Right atrium auricular region (tissue), 2 donors: ENCODE measurements at regions not wholly inside any gene's neighbourhood (a gene's known extent, or its start where the extent isn't known, plus 50 kb on each side); places are given as distances from the start of the nearest gene placed in this dataset.

Experiments used
- DNase-seq: peaks from one replicate; pipeline ENCODE4 v3.0.0-alpha.2; 2019; ENCODE audit warnings: low spot score
- H3K27ac ChIP-seq, 2 donors: fragments of 200-600 bp; sonication (generic); 1 replicate in 1 of 2; 2 replicates in 1 of 2; pipeline ENCODE4 v1.5.1; 2016 to 2019
- H3K27me3 ChIP-seq, 2 donors: fragments of 200-600 bp; sonication (generic); one replicate each; pipeline versions ENCODE4 v1.5.1 to v1.6.0; 2017 to 2019
- H3K36me3 ChIP-seq: fragments of 200-600 bp; sonication (generic); one replicate; pipeline ENCODE4 v1.5.1; 2016
- H3K4me1 ChIP-seq, 2 donors: fragments of 200-600 bp; sonication (generic); one replicate each; pipeline versions ENCODE4 v1.5.1 to v1.6.0; 2017 to 2019
- H3K4me3 ChIP-seq, 2 donors: fragments of 200-600 bp; sonication (generic); 1 replicate in 1 of 2; 2 replicates in 1 of 2; pipeline ENCODE4 v1.5.1; 2017 to 2019; ENCODE audit warnings: mild to moderate bottlenecking in 1 of 2, moderate library complexity in 1 of 2
- H3K9me3 ChIP-seq, 2 donors: fragments of 200-600 bp; sonication (generic); one replicate each; pipeline ENCODE4 v1.5.1; 2019
- TF ChIP-seq, protein P1 (sequence below), 2 donors: fragments of 200-600 bp; sonication (generic); IDR thresholded peaks; one replicate each; pipeline ENCODE4 v1.5.1; 2019; ENCODE audit warnings: antibody characterized with exemption in 2 of 2

DNA sequence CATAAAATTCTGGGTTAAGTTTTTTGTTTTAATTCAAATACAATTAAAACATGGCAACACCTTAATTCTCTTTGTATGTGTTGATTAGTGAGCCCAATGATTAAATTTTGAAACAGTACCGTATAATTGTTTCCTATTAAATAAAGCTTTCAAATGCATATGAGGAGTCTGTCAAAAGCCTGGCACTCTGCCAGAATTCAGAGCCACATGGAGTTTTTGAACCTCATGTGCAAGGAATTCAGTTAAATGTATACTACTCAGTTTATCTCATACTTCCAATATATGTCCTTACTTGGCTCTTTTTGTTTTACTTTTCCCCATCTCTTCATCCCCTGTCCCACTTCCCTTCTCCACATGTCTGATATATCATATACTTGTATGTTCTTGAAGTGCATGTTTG, 165.6 kb upstream of the FAM3C start:
- H3K27ac ChIP-seq: no peak overlapping the region
- no peak overlapping the region for H3K4me3 ChIP-seq
- no peak for DNase-seq
- no peaks in the 10 kb centered on the region for H3K4me1 ChIP-seq
- H3K36me3 ChIP-seq: no peaks in the 10 kb centered on the region
- TF ChIP-seq, protein P1, sequence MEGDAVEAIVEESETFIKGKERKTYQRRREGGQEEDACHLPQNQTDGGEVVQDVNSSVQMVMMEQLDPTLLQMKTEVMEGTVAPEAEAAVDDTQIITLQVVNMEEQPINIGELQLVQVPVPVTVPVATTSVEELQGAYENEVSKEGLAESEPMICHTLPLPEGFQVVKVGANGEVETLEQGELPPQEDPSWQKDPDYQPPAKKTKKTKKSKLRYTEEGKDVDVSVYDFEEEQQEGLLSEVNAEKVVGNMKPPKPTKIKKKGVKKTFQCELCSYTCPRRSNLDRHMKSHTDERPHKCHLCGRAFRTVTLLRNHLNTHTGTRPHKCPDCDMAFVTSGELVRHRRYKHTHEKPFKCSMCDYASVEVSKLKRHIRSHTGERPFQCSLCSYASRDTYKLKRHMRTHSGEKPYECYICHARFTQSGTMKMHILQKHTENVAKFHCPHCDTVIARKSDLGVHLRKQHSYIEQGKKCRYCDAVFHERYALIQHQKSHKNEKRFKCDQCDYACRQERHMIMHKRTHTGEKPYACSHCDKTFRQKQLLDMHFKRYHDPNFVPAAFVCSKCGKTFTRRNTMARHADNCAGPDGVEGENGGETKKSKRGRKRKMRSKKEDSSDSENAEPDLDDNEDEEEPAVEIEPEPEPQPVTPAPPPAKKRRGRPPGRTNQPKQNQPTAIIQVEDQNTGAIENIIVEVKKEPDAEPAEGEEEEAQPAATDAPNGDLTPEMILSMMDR (IDR thresholded peaks at IDR 0.05): no peak
- H3K9me3 ChIP-seq: no peaks in the 10 kb centered on the region
- no peaks in the 10 kb centered on the region for H3K27me3 ChIP-seq

DNA sequence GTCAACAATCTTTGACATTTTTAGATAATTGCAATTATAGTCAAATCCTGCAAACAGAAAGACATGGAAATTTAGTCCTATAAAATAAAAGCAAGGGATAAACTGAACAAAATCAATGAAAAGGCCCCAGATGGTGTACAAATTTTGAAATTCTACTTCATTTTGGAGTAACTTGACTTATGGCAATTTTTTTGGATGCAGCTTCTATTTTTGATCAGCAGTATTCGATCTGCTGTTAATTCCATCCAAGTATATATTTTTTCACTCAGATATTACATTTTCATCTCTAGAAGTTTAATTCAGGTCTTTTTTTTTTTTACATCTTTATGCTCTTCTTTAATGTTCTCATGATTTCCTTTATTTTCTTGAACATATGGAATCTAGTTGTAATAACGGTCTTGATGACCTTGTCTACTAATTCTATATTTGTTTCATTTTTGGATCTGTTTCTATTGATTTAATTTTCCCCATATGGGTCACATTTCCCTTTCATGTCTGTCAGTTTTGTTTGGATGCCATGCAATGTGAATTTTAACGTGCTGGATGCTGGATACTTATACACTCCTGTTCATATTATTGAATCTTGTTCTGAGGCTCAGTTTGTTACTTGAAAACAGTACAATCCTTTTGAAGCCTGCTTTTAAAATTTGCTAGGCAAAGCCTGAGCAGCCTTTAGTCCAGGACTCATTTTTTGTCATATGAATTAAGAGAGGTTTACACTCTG, 164.3 kb upstream of the FAM3C start:
- H3K9me3 ChIP-seq: no peaks in the 10 kb centered on the region

DNA sequence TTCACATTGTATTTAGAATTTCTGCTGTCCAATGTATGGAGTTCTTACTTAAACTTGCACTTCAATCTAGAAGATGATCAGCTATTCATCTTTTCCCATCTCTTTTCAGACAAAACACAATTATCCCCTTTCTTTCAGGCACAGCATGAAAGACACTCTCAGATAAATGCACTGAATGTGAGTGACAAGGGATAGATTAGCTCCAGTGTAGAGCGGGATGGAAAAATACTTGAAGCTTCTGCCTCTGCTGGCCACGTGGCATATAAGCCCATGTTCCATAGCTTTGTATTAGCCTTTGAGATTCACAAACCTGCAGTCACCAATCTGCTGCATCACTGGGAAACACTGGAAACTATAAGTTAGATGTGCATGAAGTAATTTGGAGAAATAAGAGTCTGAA, 162.2 kb upstream of the FAM3C start:
- Histone ChIP-seq H3K9me3 (no peaks in the 10 kb centered on the region), H3K4me3 (no peak overlapping the region), H3K27me3 (no peaks in the 10 kb centered on the region), H3K36me3 (no peaks in the 10 kb centered on the region), H3K4me1 (no peaks in the 10 kb centered on the region), H3K27ac (no peak overlapping the region)
- TF ChIP-seq, protein P1 (IDR thresholded peaks at IDR 0.05): no peak
- no peak for DNase-seq

More for the DNA sequence above, 164.3 kb upstream of the FAM3C start:
- Histone ChIP-seq H3K36me3 (no peaks in the 10 kb centered on the region), H3K4me1 (no peaks in the 10 kb centered on the region), H3K27ac (no peak overlapping the region), H3K4me3 (no peak overlapping the region), H3K27me3 (no peaks in the 10 kb centered on the region)
- DNase-seq: no peak
- TF ChIP-seq, protein P1 (IDR thresholded peaks at IDR 0.05): no peak

DNA sequence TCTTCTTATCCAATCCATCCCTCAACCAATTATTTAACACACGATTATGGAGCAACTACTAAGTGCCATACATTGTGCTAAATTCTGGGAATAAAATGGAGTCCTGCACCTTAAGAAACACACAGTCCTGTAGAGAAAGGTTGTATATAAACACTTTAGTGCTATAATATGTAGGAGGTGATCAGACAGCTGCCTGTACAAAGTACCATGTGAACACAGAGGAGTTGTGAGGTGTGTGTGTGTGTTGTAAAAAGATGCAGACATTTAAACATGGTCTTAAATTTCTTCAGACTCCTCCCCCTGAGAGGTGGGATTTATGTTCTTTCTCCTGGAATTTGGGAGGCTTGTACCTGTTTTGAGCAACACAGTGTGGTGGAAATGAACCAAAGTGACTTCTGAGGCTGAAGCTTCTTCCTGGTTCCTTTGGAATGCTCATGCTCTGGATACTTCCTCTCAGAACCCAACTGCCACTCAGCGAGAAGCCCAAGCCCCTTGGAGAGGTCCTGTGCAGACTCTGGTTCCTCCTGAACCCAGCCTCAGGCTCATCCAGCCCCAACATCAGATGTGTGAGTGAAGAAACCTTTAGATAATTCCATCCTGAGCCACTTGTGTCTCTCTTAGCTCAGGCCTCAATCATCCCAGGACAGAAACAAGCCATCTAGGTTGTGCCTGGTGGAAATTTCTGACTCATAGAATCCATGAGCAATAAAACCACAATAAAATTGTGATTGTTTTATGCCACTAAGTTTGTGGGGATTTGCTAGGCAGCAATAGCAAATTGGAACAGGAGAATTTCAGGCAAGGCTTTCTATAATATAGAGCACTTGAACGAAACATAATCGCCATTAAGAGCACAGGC, 161.2 kb upstream of the FAM3C start:
- Histone ChIP-seq H3K4me1 (no peaks in the 10 kb centered on the region), H3K4me3 (no peak overlapping the region), H3K36me3 (no peaks in the 10 kb centered on the region), H3K9me3 (no peaks in the 10 kb centered on the region), H3K27ac (no peak overlapping the region), H3K27me3 (no peaks in the 10 kb centered on the region)
- no peak for DNase-seq
- TF ChIP-seq, protein P1 (IDR thresholded peaks at IDR 0.05): no peak

DNA sequence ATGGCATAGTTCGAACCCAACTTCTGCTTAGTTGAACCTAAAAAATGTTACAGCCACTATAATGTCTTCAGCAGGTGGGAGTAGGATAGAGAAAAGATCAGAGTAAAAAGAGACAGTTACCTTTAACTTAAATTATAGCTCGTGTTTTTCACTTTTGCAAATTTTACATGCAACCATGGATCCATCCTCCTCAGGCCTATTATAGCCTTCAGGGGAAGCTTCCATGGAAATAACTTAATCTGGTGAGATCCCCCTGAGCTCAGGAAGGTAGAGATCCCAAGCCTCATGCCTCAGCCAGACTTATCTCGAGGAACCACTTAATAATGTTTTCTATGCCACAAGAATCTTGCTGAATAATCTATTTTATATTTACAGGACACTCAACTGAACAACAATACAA, 159.4 kb upstream of the FAM3C start:
- TF ChIP-seq, protein P1 (IDR thresholded peaks at IDR 0.05): no peak

More for the DNA sequence above, 159.4 kb upstream of the FAM3C start:
- no peaks in the 10 kb centered on the region for H3K36me3 ChIP-seq
- H3K9me3 ChIP-seq: no peaks in the 10 kb centered on the region
- H3K27ac ChIP-seq: no peak overlapping the region
- H3K27me3 ChIP-seq: no peaks in the 10 kb centered on the region
- no peaks in the 10 kb centered on the region for H3K4me1 ChIP-seq
- H3K4me3 ChIP-seq: no peak overlapping the region
- no peak for DNase-seq
